ENCODE measurements at regions not wholly inside any gene's neighbourhood (a gene's known extent, or its start where the extent isn't known, plus 50 kb on each side); places are given as distances from the start of the nearest gene placed in this dataset.

DNA sequence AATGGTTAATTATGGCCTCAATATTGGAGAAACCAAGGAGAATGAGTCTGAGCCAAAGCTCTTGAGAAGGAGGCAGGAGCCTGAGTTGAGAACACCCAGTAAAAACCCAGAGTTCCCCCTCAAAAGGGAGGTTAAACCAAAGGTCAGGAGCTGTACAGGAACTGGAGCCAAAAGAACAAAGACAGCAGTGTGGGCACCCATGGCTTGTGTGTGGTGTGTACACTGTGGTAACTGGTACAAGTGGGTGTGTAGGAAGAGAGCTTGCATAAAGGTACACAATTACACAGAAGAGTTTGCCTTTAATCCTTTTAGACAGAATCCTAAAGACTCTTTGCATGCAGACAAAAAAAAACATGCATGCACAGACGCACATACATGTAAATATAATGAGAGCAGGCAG lies 87.1 kb downstream of the IGSF1 start (continued):
- TF ChIP-seq, protein P1, sequence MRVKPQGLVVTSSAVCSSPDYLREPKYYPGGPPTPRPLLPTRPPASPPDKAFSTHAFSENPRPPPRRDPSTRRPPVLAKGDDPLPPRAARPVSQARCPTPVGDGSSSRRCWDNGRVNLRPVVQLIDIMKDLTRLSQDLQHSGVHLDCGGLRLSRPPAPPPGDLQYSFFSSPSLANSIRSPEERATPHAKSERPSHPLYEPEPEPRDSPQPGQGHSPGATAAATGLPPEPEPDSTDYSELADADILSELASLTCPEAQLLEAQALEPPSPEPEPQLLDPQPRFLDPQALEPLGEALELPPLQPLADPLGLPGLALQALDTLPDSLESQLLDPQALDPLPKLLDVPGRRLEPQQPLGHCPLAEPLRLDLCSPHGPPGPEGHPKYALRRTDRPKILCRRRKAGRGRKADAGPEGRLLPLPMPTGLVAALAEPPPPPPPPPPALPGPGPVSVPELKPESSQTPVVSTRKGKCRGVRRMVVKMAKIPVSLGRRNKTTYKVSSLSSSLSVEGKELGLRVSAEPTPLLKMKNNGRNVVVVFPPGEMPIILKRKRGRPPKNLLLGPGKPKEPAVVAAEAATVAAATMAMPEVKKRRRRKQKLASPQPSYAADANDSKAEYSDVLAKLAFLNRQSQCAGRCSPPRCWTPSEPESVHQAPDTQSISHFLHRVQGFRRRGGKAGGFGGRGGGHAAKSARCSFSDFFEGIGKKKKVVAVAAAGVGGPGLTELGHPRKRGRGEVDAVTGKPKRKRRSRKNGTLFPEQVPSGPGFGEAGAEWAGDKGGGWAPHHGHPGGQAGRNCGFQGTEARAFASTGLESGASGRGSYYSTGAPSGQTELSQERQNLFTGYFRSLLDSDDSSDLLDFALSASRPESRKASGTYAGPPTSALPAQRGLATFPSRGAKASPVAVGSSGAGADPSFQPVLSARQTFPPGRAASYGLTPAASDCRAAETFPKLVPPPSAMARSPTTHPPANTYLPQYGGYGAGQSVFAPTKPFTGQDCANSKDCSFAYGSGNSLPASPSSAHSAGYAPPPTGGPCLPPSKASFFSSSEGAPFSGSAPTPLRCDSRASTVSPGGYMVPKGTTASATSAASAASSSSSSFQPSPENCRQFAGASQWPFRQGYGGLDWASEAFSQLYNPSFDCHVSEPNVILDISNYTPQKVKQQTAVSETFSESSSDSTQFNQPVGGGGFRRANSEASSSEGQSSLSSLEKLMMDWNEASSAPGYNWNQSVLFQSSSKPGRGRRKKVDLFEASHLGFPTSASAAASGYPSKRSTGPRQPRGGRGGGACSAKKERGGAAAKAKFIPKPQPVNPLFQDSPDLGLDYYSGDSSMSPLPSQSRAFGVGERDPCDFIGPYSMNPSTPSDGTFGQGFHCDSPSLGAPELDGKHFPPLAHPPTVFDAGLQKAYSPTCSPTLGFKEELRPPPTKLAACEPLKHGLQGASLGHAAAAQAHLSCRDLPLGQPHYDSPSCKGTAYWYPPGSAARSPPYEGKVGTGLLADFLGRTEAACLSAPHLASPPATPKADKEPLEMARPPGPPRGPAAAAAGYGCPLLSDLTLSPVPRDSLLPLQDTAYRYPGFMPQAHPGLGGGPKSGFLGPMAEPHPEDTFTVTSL (CRISPR knock-in tag; IDR thresholded peaks at IDR 0.05; ENCODE audit: borderline replicate concordance): 0 out of 2 replicates have a peak, but pooled peaks have one; percentile 16
- TF ChIP-seq, protein P2, sequence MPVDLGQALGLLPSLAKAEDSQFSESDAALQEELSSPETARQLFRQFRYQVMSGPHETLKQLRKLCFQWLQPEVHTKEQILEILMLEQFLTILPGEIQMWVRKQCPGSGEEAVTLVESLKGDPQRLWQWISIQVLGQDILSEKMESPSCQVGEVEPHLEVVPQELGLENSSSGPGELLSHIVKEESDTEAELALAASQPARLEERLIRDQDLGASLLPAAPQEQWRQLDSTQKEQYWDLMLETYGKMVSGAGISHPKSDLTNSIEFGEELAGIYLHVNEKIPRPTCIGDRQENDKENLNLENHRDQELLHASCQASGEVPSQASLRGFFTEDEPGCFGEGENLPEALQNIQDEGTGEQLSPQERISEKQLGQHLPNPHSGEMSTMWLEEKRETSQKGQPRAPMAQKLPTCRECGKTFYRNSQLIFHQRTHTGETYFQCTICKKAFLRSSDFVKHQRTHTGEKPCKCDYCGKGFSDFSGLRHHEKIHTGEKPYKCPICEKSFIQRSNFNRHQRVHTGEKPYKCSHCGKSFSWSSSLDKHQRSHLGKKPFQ (CRISPR knock-in tag; IDR thresholded peaks at IDR 0.05; ENCODE audit: insufficient replicate concordance): peak; percentile 54
- TF ChIP-seq SOX13 (IDR thresholded peaks at IDR 0.05) (no peak), SOX13 (CRISPR knock-in tag; conservative IDR thresholded peaks at IDR 0.05 in 1 of 2, IDR thresholded peaks at IDR 0.05 in 1 of 2) (peak in 1 of 2 experiments; percentile 60; a peak in 2 of 4 replicates), FOXA1 (IDR thresholded peaks at IDR 0.05) (no peak), FOXA1 (CRISPR knock-in tag; IDR thresholded peaks at IDR 0.05) (peak; percentile 60), EP300 (IDR thresholded peaks at IDR 0.05; ENCODE audit: low read depth in 2 of 2, low read length in 2 of 2) (peak in 1 of 2 experiments; percentile 19; a peak in 1 of 4 replicates), EP300 (CRISPR knock-in tag; IDR thresholded peaks at IDR 0.05; ENCODE audit: borderline replicate concordance) (no peak), HNF4A (CRISPR knock-in tag; IDR thresholded peaks at IDR 0.05) (peak; percentile 26; the same call in 1 of the 2 replicates), FOXA3 (CRISPR knock-in tag; IDR thresholded peaks at IDR 0.05) (peak; percentile 62), SOX5 (CRISPR knock-in tag; IDR thresholded peaks at IDR 0.05; ENCODE audit: borderline replicate concordance) (peak; percentile 43; the same call in 1 of the 2 replicates)
- TF ChIP-seq, protein P3, sequence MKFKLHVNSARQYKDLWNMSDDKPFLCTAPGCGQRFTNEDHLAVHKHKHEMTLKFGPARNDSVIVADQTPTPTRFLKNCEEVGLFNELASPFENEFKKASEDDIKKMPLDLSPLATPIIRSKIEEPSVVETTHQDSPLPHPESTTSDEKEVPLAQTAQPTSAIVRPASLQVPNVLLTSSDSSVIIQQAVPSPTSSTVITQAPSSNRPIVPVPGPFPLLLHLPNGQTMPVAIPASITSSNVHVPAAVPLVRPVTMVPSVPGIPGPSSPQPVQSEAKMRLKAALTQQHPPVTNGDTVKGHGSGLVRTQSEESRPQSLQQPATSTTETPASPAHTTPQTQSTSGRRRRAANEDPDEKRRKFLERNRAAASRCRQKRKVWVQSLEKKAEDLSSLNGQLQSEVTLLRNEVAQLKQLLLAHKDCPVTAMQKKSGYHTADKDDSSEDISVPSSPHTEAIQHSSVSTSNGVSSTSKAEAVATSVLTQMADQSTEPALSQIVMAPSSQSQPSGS (CRISPR knock-in tag; IDR thresholded peaks at IDR 0.05): no peak
- TF ChIP-seq, protein P4, sequence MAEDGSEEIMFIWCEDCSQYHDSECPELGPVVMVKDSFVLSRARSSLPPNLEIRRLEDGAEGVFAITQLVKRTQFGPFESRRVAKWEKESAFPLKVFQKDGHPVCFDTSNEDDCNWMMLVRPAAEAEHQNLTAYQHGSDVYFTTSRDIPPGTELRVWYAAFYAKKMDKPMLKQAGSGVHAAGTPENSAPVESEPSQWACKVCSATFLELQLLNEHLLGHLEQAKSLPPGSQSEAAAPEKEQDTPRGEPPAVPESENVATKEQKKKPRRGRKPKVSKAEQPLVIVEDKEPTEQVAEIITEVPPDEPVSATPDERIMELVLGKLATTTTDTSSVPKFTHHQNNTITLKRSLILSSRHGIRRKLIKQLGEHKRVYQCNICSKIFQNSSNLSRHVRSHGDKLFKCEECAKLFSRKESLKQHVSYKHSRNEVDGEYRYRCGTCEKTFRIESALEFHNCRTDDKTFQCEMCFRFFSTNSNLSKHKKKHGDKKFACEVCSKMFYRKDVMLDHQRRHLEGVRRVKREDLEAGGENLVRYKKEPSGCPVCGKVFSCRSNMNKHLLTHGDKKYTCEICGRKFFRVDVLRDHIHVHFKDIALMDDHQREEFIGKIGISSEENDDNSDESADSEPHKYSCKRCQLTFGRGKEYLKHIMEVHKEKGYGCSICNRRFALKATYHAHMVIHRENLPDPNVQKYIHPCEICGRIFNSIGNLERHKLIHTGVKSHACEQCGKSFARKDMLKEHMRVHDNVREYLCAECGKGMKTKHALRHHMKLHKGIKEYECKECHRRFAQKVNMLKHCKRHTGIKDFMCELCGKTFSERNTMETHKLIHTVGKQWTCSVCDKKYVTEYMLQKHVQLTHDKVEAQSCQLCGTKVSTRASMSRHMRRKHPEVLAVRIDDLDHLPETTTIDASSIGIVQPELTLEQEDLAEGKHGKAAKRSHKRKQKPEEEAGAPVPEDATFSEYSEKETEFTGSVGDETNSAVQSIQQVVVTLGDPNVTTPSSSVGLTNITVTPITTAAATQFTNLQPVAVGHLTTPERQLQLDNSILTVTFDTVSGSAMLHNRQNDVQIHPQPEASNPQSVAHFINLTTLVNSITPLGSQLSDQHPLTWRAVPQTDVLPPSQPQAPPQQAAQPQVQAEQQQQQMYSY (CRISPR knock-in tag; IDR thresholded peaks at IDR 0.05): peak; percentile 88
- TF ChIP-seq, protein P5, sequence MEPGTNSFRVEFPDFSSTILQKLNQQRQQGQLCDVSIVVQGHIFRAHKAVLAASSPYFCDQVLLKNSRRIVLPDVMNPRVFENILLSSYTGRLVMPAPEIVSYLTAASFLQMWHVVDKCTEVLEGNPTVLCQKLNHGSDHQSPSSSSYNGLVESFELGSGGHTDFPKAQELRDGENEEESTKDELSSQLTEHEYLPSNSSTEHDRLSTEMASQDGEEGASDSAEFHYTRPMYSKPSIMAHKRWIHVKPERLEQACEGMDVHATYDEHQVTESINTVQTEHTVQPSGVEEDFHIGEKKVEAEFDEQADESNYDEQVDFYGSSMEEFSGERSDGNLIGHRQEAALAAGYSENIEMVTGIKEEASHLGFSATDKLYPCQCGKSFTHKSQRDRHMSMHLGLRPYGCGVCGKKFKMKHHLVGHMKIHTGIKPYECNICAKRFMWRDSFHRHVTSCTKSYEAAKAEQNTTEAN (CRISPR knock-in tag; conservative IDR thresholded peaks at IDR 0.05): peak; percentile 64; the same call in 1 of the 2 replicates
